GM18520 (cell line): ENCODE measurements at regions not wholly inside any gene's neighbourhood (a gene's known extent, or its start where the extent isn't known, plus 50 kb on each side); places are given as distances from the start of the nearest gene placed in this dataset.

Experiments
- ATAC-seq: cut with Tn5 transposase; IDR thresholded peaks from one replicate; pipeline ENCODE4 v1.9.1; 2021; ENCODE audit not compliant: unreplicated experiment

DNA sequence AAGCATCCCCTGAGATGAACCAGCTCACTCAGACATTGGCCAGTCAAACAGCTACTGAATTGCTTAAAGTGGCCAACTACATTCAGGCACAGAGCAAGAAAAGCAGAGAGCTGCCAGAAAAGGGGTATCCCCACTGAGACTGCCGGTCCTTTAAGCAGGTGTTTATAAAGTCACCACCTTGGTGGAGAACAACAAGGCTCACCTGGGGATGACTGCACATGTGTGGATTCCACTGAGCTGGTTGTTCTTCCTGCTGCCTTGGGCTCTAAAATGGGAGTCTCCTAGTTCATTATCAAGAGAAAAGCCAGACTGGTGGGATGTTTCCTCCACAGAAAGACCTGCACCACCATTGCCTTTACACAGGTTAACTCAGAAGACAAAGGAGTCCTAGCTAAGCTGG is 51.8 kb upstream of the IPO5 start:
- ATAC-seq, result no peak
